GM12878 (cell line): ENCODE measurements at regions not wholly inside any gene's neighbourhood (a gene's known extent, or its start where the extent isn't known, plus 50 kb on each side); places are given as distances from the start of the nearest gene placed in this dataset.

Experiments used
- ATAC-seq: fragments of 200-7000 bp; cut with Tn5 transposase; 3 replicates; pipeline ENCODE4 v1.9.1; 2020; ENCODE audit warnings: mild to moderate bottlenecking, moderate library complexity
- BruUV-seq: library from RNA; stranded (reverse); fragments of 400-500 nt; replicated peaks from 2 replicates; lab custom pipeline; 2021; lab: Mats Ljungman, UMichigan
- CTCF ChIA-PET: fragments of 300-600 bp; sonication (Branson Sonifier 250); formaldehyde crosslinking; extraction: SDS; loops from one replicate; lab custom pipeline; 2021; ENCODE audit warnings: inconsistent platforms; lab: Yijun Ruan, JAX
- POLR2A ChIA-PET: fragments of 350-600 bp; formaldehyde crosslinking; extraction: SDS; loops from one replicate; lab custom pipeline; 2021; ENCODE audit warnings: inconsistent platforms; lab: Charles Lee
- RAD21 ChIA-PET: fragments of 300-600 bp; sonication (Branson Sonifier 250); formaldehyde crosslinking; loops from one replicate; lab custom pipeline; 2023; ENCODE audit warnings: antibody characterized with exemption; ENCODE audit not compliant: unreplicated experiment; lab: Charles Lee
- SMC1A ChIA-PET: fragments of 300-600 bp; sonication (Branson Sonifier 250); formaldehyde crosslinking; loops from one replicate; lab custom pipeline; 2023; ENCODE audit not compliant: unreplicated experiment, uncharacterized antibody; lab: Charles Lee
- DNase-seq: peaks from one replicate; pipeline ENCODE4 v3.0.0-alpha.2; 2011; ENCODE audit warnings: low read depth, low spot score
- FAIRE-seq: peaks from 3 replicates; lab custom pipeline; 2011; peaks lifted over from hg19 to GRCh38; lab: Jason Lieb, UNC
- H2AFZ ChIP-seq: 2 replicates; pipeline ENCODE4 v1.6.0; 2011; ENCODE audit warnings: low read depth, low read length, control low read depth; ENCODE audit not compliant: control insufficient read depth
- H3K27ac ChIP-seq: 2 replicates; pipeline ENCODE4 v1.5.1; 2011; ENCODE audit warnings: control low read depth; ENCODE audit not compliant: control insufficient read depth, insufficient read depth
- H3K27me3 ChIP-seq, 2 experiments: replicated peaks in 1 of 2; 2 replicates each; pipeline versions ENCODE4 v1.6.0 to v1.6.1; 2011; ENCODE audit warnings: low read length in 1 of 2; ENCODE audit not compliant: control insufficient read depth in 2 of 2, insufficient read depth in 2 of 2
- H3K36me3 ChIP-seq, 2 experiments: 2 replicates each; pipeline ENCODE4 v1.5.1; 2011; ENCODE audit warnings: low read length in 1 of 2; ENCODE audit not compliant: control insufficient read depth in 2 of 2, insufficient read depth in 2 of 2
- H3K4me1 ChIP-seq: 2 replicates; pipeline ENCODE4 v1.6.1; 2011; ENCODE audit warnings: mild to moderate bottlenecking, low read length, moderate library complexity, mixed read lengths; ENCODE audit not compliant: control insufficient read depth, insufficient read depth
- H3K4me2 ChIP-seq: 2 replicates; pipeline ENCODE4 v1.6.0; 2011; ENCODE audit warnings: control low read depth; ENCODE audit not compliant: control insufficient read depth, insufficient read depth
- H3K4me3 ChIP-seq: fragments of 200-600 bp; sonication (generic); 2 replicates; pipeline ENCODE4 v1.5.1; 2016
- H3K79me2 ChIP-seq: 2 replicates; pipeline ENCODE4 v1.6.0; 2011; ENCODE audit warnings: low read length; ENCODE audit not compliant: control insufficient read depth, insufficient read depth
- H3K9ac ChIP-seq: 2 replicates; pipeline ENCODE4 v1.8.0; 2011; ENCODE audit warnings: low read length, control low read depth, mixed read lengths; ENCODE audit not compliant: control insufficient read depth, insufficient read depth
- H3K9me3 ChIP-seq: replicated peaks from 3 replicates; pipeline ENCODE4 v1.5.1; 2011; ENCODE audit warnings: mild to moderate bottlenecking, low read length; ENCODE audit not compliant: control insufficient read depth, insufficient read depth
- H4K20me1 ChIP-seq: 2 replicates; pipeline ENCODE4 v1.6.0; 2011; ENCODE audit not compliant: control insufficient read depth, insufficient read depth
- CHD4 ChIP-seq: fragments of 200-600 bp; sonication (generic); IDR thresholded peaks from 2 replicates; pipeline ENCODE4 v1.6.1; 2016; ENCODE audit warnings: mild to moderate bottlenecking
- CUX1 ChIP-seq: IDR thresholded peaks from 2 replicates; pipeline ENCODE4 v1.6.1; 2012; ENCODE audit warnings: improper control_type of control experiment, low read depth, low read length; ENCODE audit not compliant: insufficient replicate concordance
- DPF2 ChIP-seq: fragments of 450-650 bp; IDR thresholded peaks from 2 replicates; pipeline ENCODE4 v1.6.1; 2017; ENCODE audit warnings: mild to moderate bottlenecking
- GATAD2B ChIP-seq: fragments of 450-650 bp; conservative IDR thresholded peaks from 2 replicates; pipeline ENCODE4 v1.6.1; 2017; ENCODE audit warnings: low read depth, mild to moderate bottlenecking, moderate library complexity
- ZNF622 ChIP-seq: fragments of 450-650 bp; IDR thresholded peaks from 2 replicates; pipeline ENCODE4 v1.6.1; 2017; ENCODE audit warnings: mild to moderate bottlenecking, inconsistent platforms
- in situ Hi-C: fragments of 300-500 bp; cut with MboI; formaldehyde crosslinking; loops from 9 replicates; pipeline ENCODE4 v1.14.3; 2018; ENCODE audit warnings: mixed read lengths
- intact Hi-C: fragments of 100-400 bp; cut with micrococcal nuclease; formaldehyde crosslinking; loops from one replicate; pipeline ENCODE4 v1.14.2; 2022; ENCODE audit not compliant: unreplicated experiment

DNA sequence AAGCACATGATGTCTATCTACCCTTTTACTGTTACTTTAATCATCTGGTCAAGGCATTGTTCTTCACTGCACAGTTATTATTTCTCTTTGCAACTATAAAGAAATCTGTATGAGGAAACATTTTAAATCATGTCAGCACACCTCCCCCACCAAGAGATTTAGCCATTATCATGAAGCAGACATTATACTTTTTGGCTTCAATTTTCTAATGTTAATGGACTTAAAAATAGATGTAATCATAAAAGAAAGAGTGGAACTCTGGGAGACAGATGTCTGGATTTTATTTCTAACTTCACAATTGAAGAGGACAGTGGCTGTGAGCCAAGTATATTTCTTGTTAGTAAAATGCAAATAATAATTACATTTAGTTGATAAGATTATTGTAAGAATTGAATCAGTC lies 932.4 kb downstream of the TAF11L14 start:
- H3K79me2 ChIP-seq, result no peaks in the 10 kb centered on the region
- ChIA-PET SMC1A (no interaction called here), CTCF (no interaction called here), RAD21 (no interaction called here), POLR2A (no interaction called here)
- H3K4me3 ChIP-seq, result no peak overlapping the region
- no peaks in the 10 kb centered on the region for H3K27me3 ChIP-seq
- H4K20me1 ChIP-seq, result no peaks in the 10 kb centered on the region
- ATAC-seq (no peak), DNase-seq (no peak), FAIRE-seq (no peak)
- H3K9ac ChIP-seq, result no peak overlapping the region
- no peaks in the 10 kb centered on the region for H3K9me3 ChIP-seq
- no peaks in the 10 kb centered on the region for H3K4me1 ChIP-seq
- H2AFZ ChIP-seq, result no peak overlapping the region
- H3K36me3 ChIP-seq, result no peaks in the 10 kb centered on the region
- intact Hi-C loops, result no loop called here
- in situ Hi-C loops, result no loop called here
- no peak overlapping the region for H3K4me2 ChIP-seq
- BruUV-seq, result no TSS peak
- no peak for TF ChIP-seq CHD4
- no peak for TF ChIP-seq GATAD2B
- no peak for TF ChIP-seq ZNF622
- TF ChIP-seq DPF2, result no peak
- TF ChIP-seq CUX1, result no peak
- TF ChIP-seq, all 136 proteins: peak for 0
- no peak overlapping the region for H3K27ac ChIP-seq
